HG03575 (cell line): ENCODE measurements at regions not wholly inside any gene's neighbourhood (a gene's known extent, or its start where the extent isn't known, plus 50 kb on each side); places are given as distances from the start of the nearest gene placed in this dataset.

Source experiments
- ATAC-seq: cut with Tn5 transposase; IDR thresholded peaks from one replicate; pipeline ENCODE4 v1.9.1; 2021; ENCODE audit not compliant: unreplicated experiment, insufficient number of reproducible peaks, low FRiP score; ENCODE audit errors: extremely low read depth

GRCh38 chr1:25066256-25066655 is 136.2 kb upstream of the RUNX3 start:
- no peak for ATAC-seq

GRCh38 chr1:25065795-25066238 is 135.7 kb upstream of the RUNX3 start:
- ATAC-seq: no peak

DNA sequence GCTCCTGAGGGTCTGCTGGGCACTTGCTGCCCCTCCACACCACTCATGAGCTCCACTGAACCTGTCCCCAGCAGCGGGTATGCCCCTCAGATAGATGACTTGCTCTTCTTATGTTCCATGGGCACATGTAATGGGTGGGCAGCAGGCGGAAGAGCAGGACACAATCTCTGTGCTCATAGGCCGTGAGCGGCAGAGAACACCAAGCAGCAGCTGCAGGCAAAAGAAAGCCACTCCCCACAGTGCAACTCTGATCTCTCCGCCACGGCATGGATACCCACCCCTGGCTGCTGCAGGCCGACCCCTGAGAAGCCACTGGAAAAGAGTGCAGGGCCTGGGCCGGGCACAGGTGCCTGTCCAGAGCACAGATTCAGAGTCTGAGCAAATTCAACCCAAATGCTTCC is 135.2 kb upstream of the RUNX3 start:
- no peak for ATAC-seq

DNA sequence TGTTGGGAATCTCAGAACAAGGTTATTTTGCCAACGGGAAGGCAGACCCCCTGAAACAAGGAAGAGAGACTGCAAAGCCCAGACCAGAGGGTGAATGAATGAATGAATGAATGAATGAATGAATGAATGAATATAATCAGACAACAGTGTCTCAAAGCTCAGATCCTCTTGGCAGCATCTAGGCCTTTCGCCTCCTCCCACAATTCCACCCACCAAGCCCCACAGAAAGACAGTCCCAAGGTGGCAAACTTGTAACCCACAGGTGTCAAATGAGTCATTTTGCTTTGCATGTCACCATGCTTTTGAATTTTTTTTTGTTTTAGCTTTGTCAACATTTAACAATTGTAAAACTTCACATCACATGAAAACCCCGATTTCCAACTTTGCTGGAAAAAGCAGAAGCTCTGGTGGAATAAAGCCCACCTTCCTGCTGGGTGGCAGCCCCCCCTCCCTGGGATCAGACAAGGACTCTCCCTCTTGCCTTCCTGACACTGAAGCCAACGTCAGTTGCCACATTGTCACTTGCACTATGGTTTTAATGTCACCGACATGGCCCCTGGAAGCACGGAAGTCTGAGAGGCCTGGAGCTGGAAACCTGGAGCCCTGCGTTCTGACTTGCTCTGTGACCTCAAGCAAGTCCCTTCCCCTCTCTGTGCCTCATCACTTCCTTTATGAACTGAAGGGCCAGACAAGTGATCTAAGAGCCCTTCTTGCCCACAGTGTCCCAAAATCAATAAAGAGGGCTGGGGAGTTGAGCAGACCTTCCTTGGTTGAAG is 134.6 kb upstream of the RUNX3 start:
- no peak for ATAC-seq

DNA sequence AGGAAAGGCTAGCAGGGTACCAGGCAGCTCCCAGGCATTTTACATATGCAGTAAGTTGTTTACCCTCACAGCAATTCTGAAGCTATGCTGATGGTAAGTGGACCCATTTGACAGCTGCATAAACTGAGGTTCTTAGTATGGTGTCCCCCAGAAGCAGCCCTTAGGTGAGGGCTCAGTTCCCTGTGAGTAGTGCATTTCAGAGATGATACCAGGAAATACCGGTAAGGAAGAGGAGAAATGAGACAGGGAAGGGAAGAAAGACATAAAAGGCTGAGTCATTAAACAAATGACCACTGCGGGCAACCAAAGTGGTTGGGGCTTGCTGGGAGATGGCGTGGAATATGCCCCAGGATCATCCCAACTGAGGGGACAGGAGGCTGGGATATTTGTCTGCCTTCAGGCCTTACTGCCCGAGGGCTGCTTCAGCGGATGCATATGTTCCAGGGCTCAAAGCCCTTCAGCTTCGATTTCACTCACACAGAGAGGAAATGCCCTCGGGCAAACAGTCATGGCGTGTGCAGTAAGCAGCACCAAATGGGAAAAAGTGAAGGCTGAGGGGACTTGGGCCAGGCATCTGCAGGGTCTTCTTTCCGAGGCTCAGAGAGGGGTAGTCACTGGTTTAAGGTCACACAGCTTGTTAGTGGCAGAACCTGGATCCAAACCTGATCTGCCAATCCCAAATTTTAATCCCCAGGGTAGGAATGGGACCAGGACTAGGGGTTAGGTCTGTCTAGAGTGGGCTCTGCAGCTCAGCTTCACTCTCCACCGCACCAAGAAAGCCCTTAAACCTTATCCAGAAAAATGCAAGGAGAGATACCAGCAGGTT is 133.7 kb upstream of the RUNX3 start:
- ATAC-seq: no peak

DNA sequence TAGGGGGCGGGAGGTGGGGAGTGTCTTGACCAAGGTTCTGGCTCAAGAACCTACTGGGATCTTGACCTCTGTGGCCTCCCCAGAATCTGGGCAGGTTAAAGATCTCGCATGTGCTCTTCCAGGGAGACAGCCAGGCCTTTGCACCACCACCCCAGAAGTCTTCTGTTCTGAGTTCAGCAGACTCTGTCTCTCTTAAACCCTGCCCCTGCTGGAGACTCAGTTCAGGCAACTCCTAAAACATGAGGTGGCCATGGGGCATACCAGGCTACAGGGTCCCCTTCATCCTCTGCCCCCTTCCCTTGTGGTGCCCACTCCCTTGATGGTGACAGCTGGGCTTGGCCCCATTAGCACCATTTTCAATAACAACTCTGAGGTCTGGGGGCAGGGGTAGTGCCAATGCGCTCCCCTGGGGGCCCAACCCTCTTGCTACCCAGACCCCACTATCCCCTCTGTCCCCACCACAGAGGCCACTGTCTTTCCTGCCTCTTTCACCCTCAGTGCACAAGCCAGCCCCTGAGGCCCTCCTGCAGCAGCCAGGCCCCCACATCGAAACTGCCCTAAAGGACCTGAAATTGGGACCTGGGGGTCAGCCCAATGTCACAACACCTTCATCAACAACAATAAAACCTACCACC is 132.7 kb upstream of the RUNX3 start:
- no peak for ATAC-seq

DNA sequence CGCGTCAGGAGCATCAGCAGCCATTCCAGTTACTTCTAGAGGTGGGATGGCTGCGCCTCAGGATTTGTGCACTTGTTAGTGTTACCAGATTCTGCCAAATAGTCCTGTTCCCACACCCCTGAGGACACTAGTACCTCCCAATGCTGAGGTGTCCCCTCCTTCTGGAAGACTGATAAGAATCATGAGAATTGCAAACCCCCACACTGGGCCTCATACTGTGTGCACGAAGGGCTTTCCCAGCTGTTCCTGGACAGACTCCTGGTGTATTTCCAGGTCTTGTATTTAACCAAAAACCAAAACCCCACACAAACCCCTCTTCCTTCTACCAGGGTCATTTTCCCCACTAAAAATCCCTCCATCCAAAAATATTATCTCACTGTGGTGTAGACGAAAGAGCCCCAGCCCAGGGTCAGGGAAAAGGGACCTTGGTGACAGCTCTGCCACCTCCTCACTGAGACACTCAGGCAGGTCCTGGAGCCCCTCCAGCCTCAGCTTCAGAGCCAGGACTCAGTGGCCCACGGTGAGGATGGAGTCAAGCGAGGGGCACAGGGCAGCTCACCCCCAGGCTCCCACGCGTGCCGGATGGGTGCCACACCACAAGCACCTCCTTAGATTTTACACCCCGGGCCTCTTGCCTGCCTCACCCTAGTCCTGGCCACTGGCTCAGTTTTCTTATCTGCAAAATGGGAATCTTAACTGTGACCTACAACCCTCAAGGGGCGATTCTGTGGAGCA is 131.4 kb upstream of the RUNX3 start:
- no peak for ATAC-seq

GRCh38 chr1:25057188-25057587 is 127.1 kb upstream of the RUNX3 start:
- no peak for ATAC-seq

DNA sequence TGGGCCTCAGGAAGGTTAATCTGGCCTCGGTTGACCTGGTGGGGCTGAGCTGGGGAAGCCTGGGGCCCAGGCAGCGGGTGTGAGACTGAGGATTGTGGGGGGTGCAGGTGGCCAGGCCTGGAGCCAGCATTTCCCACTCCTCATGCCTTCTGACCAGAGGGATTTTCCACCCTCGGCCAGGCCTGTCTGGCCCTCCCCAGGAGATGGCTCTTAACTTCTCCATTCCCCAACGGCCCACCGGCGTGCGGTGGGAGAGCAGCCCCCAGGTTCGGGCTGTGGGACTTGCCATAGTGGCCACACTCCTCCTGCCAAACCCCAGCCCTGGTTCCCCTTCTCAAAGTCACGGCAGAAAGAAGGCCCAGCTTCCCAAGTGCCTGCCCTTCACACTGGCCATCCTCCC is 126.5 kb upstream of the RUNX3 start:
- no peak for ATAC-seq

GRCh38 chr1:25055961-25056360 is 125.9 kb upstream of the RUNX3 start:
- no peak for ATAC-seq

DNA sequence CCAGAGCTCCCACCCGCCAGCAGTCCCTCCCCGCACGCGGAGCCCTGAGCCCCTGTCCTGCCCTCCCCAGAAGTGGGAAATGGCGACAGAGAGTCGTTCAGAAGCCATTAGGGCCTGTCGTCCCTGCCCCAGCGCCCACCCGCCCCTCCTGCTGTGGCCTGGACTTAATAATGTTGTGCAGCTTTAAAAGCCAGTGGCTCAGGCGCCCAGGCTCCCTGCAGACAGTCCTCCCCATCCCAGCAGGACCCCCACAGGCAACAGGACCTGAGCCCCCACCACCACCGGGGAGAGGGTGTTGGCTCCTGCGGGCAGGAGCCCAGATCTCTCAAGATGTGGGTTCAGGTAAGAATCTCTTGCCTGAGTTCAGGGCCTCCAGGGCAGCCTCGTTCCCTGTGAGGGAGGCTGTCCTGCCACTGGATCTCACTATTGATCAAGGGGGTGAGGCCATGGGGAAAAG is 125.3 kb upstream of the RUNX3 start:
- no peak for ATAC-seq

DNA sequence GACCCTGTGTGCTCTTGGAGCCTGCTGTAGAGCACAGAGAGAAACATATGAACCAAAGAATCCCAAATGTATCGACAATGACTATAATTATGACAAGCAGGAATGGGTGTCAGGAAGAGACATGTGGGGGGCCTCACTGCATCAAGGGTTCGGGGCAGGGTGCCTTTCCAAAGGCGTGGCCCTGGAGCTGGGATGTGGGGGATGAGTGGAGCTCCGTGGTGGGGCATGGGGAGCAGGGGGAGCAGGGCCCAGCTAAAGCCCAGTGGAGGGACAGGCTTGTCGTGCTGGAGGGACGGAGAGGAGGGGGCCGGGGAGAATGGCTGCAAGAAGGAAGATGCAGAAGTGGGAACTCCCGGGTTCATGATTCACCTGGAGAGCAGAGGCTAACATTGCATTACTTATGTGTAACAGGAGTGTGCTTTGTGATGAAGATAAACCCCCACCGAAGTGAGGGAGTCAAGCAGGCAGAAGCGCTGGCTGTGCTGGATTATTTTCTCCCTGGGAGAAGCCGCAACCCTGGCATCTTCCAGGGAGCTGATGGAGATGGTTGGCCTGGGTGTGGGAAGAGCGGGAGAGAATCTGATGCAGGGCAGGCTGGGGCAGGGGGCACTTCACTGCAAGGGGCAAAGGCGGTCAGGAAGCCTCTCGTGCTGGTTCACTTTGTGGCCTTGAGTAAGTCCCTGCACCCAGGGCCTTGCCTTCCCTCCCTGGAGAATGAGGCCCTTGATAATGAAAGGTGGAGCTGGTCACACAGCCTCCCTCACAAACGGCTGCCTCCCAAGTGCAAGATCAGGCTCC is 124.6 kb upstream of the RUNX3 start:
- ATAC-seq: no peak

DNA sequence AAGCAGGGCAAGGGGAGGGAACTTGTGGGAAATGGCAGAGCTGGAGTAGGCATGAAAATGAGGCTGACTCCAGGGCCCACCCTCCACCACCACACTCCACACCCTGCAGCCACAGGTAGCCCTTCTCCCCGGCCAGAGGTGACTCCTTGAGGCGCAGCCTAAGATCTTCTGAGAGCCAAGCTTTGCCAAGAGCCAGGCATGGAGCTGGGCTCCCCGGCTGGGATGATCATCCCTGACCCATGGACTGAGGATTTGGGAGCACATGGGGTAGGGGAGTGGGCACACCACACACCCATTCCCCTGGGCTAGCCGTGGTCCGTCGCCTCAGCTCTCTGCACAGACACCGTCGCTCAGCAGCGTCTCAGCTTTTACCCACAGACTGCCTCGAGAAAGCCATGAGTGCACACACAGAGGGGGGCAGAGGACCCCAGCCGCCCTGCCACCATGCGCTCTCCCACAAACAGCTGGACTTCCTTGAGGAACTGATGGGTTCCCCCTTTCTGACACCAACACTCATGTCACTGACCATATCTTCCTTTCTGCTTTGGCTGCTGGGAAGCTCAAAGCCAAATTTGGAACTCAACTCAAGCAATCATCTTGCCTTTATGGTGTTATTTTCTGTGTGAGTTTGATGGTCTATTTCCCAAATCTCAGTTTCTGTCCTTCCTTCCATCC is 123.6 kb upstream of the RUNX3 start:
- ATAC-seq: no peak

DNA sequence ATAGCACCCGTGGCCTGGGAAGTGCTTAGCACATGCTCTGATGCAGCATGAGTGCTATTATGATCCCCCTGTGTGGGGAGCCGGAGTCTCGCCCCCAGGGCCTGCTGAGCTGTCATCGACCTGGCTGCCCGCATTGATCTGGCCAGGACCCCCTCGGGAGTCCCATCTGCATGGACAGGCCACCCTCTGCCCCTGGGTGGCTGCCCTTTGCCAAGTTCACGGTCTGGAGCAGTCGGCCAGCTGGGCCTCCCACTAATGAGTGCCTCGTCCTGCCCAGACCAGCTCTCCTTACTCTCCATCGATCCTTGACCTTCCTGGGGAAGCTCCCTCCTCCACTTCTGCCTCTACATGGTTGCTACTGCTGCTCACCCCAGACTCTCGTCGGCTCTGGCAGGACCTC is 121.8 kb upstream of the RUNX3 start:
- ATAC-seq: no peak

DNA sequence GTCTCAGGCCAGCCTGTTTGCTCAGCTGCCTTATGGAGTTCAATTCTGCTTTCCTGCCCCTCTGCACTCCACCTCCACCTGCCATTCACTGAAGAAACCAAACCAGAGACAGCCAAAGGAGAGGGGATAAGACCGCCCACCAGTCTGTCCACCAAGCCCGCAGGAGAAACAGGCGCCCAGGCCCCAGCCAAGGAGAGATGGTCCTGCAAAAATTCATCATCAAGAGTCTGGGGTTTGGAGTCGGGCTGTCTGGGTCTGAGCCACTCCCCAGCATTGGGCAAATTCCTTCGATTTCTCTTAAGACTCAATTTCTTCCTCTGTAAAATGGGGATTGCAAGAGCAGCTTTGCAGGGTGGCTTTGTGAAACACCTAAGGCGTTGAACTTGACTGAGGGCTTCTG is 121.4 kb upstream of the RUNX3 start:
- no peak for ATAC-seq

- ATAC-seq: no peak
Observed at GRCh38 chr1:25050165-25050564, 120.1 kb upstream of the RUNX3 start.

GRCh38 chr1:25049190-25049589 is 119.1 kb upstream of the RUNX3 start:
- ATAC-seq: no peak

DNA sequence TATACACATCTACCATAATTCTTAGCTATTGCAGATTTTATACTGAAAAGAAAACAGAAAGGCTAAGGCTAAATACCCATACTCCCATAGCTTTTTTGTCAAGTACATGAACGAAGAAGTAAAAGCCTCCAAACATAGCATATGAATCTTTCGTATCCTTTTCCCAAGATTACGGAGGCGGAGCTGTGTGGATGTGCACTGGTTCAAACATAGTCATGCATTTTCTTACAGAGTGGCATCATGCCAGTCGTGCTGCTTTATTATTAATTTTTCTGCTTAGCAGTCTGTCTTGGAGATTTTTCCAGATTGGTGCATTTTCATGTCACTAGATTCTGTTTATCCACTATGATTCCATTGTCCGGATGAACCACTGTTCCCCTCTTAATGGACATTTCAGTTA is 118.7 kb upstream of the RUNX3 start:
- no peak for ATAC-seq
